HG03460 (cell line): ENCODE measurements at regions not wholly inside any gene's neighbourhood (a gene's known extent, or its start where the extent isn't known, plus 50 kb on each side); places are given as distances from the start of the nearest gene placed in this dataset.
"Not testable (repeated sequence)": the region's sequence is repeated elsewhere in the genome, so short reads cannot be mapped to it uniquely, and the experiment has no call there.

Source experiments
- ATAC-seq: cut with Tn5 transposase; IDR thresholded peaks from one replicate; pipeline ENCODE4 v1.9.1; 2021; ENCODE audit not compliant: unreplicated experiment

- ATAC-seq, result no peak
These were observed 536.9 kb downstream of the XYLT1 start for GRCh38 chr16:16933861-16934260.

DNA sequence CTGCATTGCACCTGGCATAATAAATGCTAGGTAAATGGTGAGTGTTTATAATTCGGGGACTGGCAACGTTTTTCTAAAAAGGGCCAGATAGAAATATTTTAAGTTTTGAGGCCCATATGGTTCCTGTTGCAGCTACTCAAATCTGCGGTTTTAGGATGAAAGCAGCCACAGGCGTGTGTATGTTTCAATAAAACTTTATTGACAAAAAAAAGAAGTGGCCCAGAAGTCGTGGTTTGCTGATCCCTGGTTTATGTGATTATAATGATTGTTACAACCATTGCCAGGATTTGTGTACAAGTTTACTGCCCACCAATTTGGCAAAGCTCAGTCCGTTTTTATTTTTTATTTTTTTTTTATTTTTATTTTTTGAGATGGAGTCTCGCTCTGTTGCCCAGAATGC is 536.1 kb downstream of the XYLT1 start:
- no peak for ATAC-seq

- ATAC-seq, result not testable (repeated sequence)
These were observed 534.9 kb downstream of the XYLT1 start for GRCh38 chr16:16935909-16936308.

DNA sequence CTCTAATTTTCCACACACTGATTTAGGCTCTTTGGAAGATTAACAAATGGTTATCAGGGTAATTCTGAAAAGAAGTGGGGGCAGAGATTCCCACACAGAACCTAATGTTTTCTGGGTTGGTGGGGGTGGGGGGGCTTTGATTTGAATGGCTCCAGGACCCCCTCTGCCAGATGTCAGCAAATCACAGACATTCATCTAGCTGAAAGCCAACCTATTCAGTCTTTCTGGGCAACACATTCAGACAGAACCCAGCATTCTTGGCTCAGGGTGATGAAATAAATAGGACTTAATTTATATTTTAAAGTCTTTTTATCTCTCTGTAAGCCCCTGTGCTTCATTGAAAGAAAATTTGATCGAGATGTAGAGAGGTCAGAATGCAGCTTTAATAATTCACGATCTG is 533.2 kb downstream of the XYLT1 start:
- ATAC-seq, result no peak

GRCh38 chr16:16938009-16938408 is 532.8 kb downstream of the XYLT1 start:
- no peak for ATAC-seq

DNA sequence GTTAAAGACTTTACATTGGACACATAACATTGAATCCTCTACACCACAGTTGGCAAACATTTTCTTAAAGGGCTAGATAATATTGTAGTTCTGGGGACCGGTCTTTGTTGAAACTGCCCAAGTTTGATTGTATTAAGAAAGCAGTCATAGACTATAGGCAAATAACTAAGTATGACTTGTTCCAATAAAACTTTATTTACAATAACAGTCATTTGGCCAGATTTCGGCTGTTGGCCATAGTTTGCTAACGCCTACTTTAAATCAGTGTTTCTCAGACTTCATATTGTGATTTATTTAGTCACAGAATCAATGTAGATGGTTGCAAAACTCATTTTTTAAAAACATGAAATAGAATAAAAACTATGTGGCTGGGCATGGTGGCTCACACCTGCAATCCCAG is 531.8 kb downstream of the XYLT1 start:
- no peak for ATAC-seq

DNA sequence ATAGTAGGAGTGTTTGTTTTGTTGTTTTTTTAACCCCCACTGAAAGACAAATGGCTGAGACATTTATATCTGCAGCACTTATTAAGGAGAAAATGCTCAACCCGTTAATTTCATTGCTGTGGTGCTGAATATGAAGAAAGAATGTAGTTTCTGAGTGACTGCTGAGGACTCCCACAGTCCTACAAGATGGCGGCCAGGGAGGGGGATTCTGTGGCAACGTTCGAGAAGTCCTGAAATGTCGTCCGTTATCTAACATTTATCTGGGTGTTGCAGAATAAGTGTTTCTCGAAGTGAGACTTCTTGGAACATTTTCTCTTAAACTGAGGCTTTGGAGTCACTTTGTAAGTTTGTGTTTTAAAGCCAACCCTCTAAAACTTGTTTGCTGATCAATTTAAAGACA is 530.4 kb downstream of the XYLT1 start:
- no peak for ATAC-seq

- ATAC-seq, result not testable (repeated sequence)
These were observed 527.9 kb downstream of the XYLT1 start for GRCh38 chr16:16942849-16943248.

DNA sequence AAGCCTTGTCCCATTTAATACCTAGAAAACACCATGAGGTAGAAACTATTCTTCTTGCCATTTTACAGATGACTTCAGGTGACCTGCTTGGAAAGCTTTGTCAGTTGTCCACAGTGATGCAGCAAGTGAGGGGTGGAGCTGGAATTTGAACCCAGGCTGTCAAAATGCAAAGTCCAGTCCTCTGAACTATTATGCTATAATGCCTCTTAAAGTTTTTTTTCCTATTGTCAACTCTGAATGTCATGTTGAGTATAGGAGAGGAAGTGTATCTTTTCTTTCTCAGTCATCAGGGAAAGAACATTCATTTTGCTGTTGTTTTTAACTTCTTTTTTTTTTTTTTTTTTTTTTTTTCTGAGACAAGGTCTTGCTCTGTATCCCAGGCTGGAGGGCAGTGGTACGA is 525.6 kb downstream of the XYLT1 start:
- no peak for ATAC-seq

- no peak for ATAC-seq
These were observed 514.4 kb downstream of the XYLT1 start for GRCh38 chr16:16956376-16956775.

- no peak for ATAC-seq
These were observed 510.0 kb downstream of the XYLT1 start for GRCh38 chr16:16960785-16961184.

GRCh38 chr16:16966439-16966838 is 504.3 kb downstream of the XYLT1 start:
- no peak for ATAC-seq

DNA sequence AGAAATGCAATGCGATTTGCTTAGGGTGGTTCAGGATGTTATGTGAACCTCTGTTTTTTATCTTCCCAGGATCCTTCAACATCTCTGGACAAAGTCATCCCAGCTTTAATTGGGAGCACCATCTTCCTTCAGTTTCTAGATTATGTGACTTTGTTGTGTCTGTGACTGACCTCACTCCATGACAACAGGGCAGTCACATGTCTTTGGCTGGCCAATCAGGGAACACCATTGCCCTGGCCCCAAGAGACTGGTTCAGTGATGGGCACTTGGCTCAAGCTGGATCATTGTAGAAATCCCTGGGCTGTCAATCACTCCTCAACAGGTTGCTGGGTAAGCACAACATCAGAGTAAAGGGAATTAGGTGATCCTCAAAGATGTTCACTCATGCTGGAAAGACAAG is 499.7 kb downstream of the XYLT1 start:
- ATAC-seq, result no peak

- no peak for ATAC-seq
These were observed 497.9 kb downstream of the XYLT1 start for GRCh38 chr16:16972831-16973230.

DNA sequence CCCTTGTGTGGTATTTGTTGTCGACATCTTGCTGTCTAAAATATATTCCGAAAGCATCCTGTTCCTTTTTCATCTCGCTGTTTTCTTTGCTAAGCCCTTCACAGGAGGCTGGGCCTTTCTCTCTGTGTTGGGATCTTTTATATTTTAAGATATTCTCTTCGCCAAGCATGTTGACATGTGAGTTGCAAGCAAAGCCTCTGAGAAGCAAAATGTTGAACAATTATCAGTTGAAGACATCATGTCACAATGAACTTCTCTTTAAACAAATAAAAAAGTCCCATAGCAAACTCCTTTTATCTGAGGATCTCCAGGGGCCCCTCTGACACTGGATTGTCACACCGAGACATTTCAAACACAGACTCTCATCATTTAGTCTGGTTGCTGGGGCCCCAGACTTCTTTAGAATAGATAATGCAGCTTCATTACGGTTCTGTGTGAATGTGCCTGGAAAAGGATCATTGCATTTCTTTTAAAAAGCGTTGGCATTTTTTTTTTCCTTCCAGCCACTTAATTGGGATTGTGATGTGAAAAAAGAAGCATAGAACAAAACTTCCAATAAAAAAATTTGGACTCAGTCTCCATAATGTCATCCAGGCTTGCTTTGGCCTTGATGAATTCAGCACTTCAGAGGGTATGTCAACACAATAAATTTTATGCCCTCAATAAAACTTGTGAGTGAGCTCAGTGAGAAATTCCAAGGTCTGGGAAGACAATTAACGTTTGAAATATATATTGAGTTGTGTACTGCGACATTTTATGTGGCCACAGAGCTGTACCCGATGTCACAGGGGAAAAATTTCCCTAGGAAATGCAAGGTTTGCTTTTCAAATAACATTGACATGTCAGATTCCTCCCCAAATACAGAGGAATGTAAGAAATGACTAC is 496.8 kb downstream of the XYLT1 start:
- no peak for ATAC-seq

GRCh38 chr16:16982614-16983013 is 488.1 kb downstream of the XYLT1 start:
- no peak for ATAC-seq

DNA sequence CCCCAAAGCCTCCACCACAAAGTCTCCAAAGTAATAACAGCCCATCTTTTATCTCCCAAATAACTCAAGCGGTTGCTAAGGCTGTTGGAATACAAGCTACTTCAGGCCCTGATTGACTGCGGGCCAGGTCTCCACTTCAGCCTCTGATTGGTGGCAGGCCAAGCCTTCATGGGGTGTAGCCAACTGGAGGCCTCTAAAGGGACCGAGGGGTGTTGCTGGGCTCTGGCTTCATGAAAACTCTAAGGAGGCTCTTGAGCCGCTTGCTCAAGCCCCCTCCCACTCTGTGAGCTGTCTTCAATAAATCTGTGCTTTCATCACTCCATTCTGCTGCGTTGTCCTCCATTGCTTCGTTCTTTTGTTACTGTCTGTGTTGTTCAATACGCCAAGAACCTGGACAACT is 487.2 kb downstream of the XYLT1 start:
- ATAC-seq, result no peak

DNA sequence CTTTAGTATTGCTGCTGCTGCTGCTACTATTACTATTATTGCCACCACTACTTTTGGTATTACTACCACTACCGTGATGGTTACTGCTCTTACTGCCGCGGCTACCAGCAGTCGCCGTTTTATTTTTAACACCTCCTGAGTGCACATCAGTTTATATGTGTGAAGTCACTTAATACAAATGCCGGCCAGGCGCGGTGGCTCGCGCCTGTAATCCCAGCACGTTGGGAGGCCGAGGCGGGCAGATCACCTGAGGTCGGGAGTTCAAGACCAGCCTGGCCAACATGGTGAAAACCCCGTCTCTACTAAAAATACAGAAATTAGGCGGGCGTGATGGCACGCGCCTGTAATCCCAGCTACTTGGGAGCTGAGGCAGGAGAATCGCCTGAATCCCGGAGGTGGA is 486.7 kb downstream of the XYLT1 start:
- ATAC-seq, result not testable (repeated sequence)

DNA sequence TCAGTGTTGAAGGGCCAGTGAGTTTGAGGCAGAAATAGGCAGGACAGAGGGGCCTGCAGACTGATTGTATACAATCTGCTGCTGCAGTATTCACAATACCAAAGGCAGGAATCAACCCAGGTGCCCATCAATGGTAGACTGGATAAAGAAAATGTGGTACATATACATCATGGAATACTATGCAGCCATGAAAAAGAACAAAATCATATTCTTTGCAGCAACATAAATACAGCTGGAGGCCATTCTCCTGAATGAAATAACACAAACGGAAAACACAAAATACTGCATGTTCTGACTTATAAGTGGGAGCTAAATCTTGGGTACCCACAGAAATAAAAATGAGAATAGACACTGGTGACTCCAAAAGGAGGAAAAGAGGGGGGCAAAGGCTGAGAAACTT is 485.1 kb downstream of the XYLT1 start:
- no peak for ATAC-seq

DNA sequence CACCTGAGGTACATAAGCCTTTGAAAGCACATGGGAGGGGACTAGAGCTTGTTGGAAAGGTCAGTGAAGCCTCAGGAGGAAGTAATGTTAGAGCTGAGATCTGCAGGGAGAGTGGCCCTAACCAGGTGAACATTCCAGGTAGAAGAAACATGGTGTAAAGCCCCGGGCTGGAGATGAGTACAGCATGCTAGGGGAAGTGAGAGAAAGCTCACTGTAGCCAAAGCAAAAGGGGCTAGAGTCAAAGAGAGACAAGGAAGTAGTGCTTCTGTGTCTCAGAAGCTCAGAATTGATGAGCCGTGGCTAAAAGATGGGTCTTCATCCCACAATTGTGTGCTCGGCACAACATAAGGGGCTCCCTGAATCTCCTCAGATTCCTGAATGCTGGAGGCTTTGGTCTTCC is 481.8 kb downstream of the XYLT1 start:
- ATAC-seq, result no peak

DNA sequence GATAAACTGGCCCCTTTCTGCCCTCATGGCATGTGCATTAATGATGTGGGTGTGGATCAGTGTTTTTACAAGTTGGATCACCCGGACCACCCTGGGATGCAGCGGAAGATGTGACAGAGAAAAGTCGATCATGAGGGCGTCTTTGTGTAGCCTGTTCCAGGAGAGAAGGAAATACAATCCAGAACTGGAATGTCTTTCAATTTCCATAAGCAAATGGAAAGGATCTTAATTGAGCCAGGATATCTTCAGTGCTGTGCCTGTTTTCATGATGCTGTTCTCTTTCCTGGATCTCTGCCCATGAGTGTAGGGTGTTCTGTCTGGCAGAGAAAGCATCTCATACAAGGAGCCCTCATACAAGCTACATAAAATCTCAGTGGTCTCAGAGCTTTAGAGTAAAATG is 481.4 kb downstream of the XYLT1 start:
- ATAC-seq, result no peak

GRCh38 chr16:16991711-16992110 is 479.0 kb downstream of the XYLT1 start:
- no peak for ATAC-seq
